IMR-90 (cell line): ENCODE measurements at regions not wholly inside any gene's neighbourhood (a gene's known extent, or its start where the extent isn't known, plus 50 kb on each side); places are given as distances from the start of the nearest gene placed in this dataset.

Experiments
- ATAC-seq: fragments of 200-7000 bp; cut with Tn5 transposase; 2 replicates; pipeline ENCODE4 v1.9.1; 2020; ENCODE audit warnings: low read depth, mild to moderate bottlenecking, moderate library complexity
- BruUV-seq: library from RNA; stranded (reverse); fragments of 400-500 nt; replicated peaks from 2 replicates; lab custom pipeline; 2021; lab: Mats Ljungman, UMichigan
- CTCF ChIA-PET: fragments of 300-600 bp; formaldehyde crosslinking; extraction: SDS; loops from one replicate; lab custom pipeline; 2021; ENCODE audit warnings: antibody characterized with exemption; lab: Yijun Ruan, JAX
- POLR2A ChIA-PET: fragments of 300-600 bp; sonication (Branson Sonifier 250); formaldehyde crosslinking; loops from one replicate; lab custom pipeline; 2022; ENCODE audit warnings: antibody characterized with exemption; ENCODE audit not compliant: unreplicated experiment; lab: Charles Lee
- DNase-seq: peaks from one replicate; pipeline ENCODE4 v3.0.0; 2013
- H2AFZ ChIP-seq: replicated peaks from 2 replicates; pipeline ENCODE3; 2013; ENCODE audit warnings: low read length, mild to moderate bottlenecking; ENCODE audit not compliant: poor library complexity
- H2AK5ac ChIP-seq: 2 replicates; pipeline ENCODE4 v1.6.1; 2013; ENCODE audit warnings: low read depth, low read length, inconsistent platforms
- H2AK9ac ChIP-seq: replicated peaks from 2 replicates; pipeline ENCODE3; 2013; ENCODE audit warnings: mild to moderate bottlenecking, low read depth, low read length, moderate library complexity; ENCODE audit not compliant: poor library complexity
- H2BK120ac ChIP-seq: 2 replicates; pipeline ENCODE4 v1.6.1; 2013; ENCODE audit warnings: low read depth, low read length, inconsistent platforms
- H2BK15ac ChIP-seq: 3 replicates; pipeline ENCODE4 v1.6.1; 2013; ENCODE audit warnings: low read depth, low read length, inconsistent platforms
- H2BK20ac ChIP-seq: 2 replicates; pipeline ENCODE4 v1.6.1; 2013; ENCODE audit warnings: low read depth, mild to moderate bottlenecking, inconsistent platforms, low read length, moderate library complexity
- H2BK5ac ChIP-seq: 2 replicates; pipeline ENCODE4 v1.6.1; 2013; ENCODE audit warnings: mild to moderate bottlenecking, low read depth, low read length, inconsistent platforms; ENCODE audit not compliant: poor library complexity, severe bottlenecking
- H3K14ac ChIP-seq: replicated peaks from 2 replicates; pipeline ENCODE4 v1.6.1; 2013; ENCODE audit warnings: low read depth, low read length, inconsistent platforms
- H3K18ac ChIP-seq: 2 replicates; pipeline ENCODE4 v1.6.1; 2013; ENCODE audit warnings: low read depth, low read length, control low read depth
- H3K23ac ChIP-seq: 2 replicates; pipeline ENCODE4 v1.6.1; 2013; ENCODE audit warnings: low read depth, low read length, inconsistent platforms
- H3K27ac ChIP-seq: 2 replicates; pipeline ENCODE4 v1.5.1; 2013; ENCODE audit warnings: mild to moderate bottlenecking, control low read depth, low read length; ENCODE audit not compliant: insufficient read depth
- H3K27me3 ChIP-seq: 2 replicates; pipeline ENCODE4 v1.6.1; 2013; ENCODE audit warnings: low read length; ENCODE audit not compliant: control insufficient read depth, insufficient read depth
- H3K36me3 ChIP-seq: 2 replicates; pipeline ENCODE4 v1.6.1; 2013; ENCODE audit warnings: low read length, mixed read lengths; ENCODE audit not compliant: control insufficient read depth, insufficient read depth
- H3K4ac ChIP-seq: 2 replicates; pipeline ENCODE4 v1.6.1; 2013; ENCODE audit warnings: low read depth, low read length, inconsistent platforms
- H3K4me1 ChIP-seq: 2 replicates; pipeline ENCODE4 v1.6.1; 2013; ENCODE audit warnings: low read length, mixed read lengths; ENCODE audit not compliant: control insufficient read depth, insufficient read depth
- H3K4me2 ChIP-seq: 2 replicates; pipeline ENCODE4 v1.6.1; 2013; ENCODE audit warnings: low read depth, mild to moderate bottlenecking, control low read depth, low read length, moderate library complexity
- H3K4me3 ChIP-seq: 2 replicates; pipeline ENCODE4 v1.5.1; 2013; ENCODE audit warnings: low read depth, mild to moderate bottlenecking, control low read depth, low read length, moderate library complexity; ENCODE audit not compliant: insufficient read depth
- H3K56ac ChIP-seq: 2 replicates; pipeline ENCODE4 v1.6.1; 2013; ENCODE audit warnings: low read length, inconsistent platforms; ENCODE audit not compliant: insufficient read depth; ENCODE audit errors: extremely low read depth
- H3K79me1 ChIP-seq, 2 experiments: 2 replicates each; pipeline ENCODE4 v1.6.1; 2013; ENCODE audit warnings: low read length in 2 of 2, inconsistent platforms in 1 of 2, low read depth in 1 of 2
- H3K9ac ChIP-seq: 2 replicates; pipeline ENCODE4 v1.6.1; 2013; ENCODE audit warnings: low read depth, low read length, control low read depth
- H3K9me1 ChIP-seq: 2 replicates; pipeline ENCODE4 v1.6.1; 2013; ENCODE audit warnings: low read length, inconsistent platforms; ENCODE audit not compliant: insufficient read depth
- H3K9me3 ChIP-seq: 2 replicates; pipeline ENCODE4 v1.6.1; 2013; ENCODE audit warnings: low read length; ENCODE audit not compliant: control insufficient read depth, insufficient read depth
- H4K20me1 ChIP-seq: 2 replicates; pipeline ENCODE4 v1.6.1; 2013; ENCODE audit warnings: low read length, inconsistent platforms; ENCODE audit not compliant: insufficient read depth
- H4K5ac ChIP-seq: 2 replicates; pipeline ENCODE4 v1.6.1; 2013; ENCODE audit warnings: mild to moderate bottlenecking, low read depth, low read length, control low read depth
- H4K8ac ChIP-seq, 2 experiments: 2 replicates each; pipeline ENCODE4 v1.6.1; 2013; ENCODE audit warnings: low read depth in 2 of 2, low read length in 2 of 2, control low read depth in 1 of 2, inconsistent platforms in 1 of 2
- H4K91ac ChIP-seq: 2 replicates; pipeline ENCODE4 v1.6.1; 2013; ENCODE audit warnings: low read depth, low read length, inconsistent platforms; ENCODE audit not compliant: insufficient read depth
- BHLHE40 ChIP-seq: fragments of 150-350 bp; IDR thresholded peaks from 2 replicates; pipeline ENCODE4 v1.6.1; 2016; ENCODE audit warnings: mild to moderate bottlenecking, low read depth, low read length
- CEBPB ChIP-seq: IDR thresholded peaks from 2 replicates; pipeline ENCODE4 v1.6.1; 2012; ENCODE audit warnings: low read depth, low read length, improper control_type of control experiment
- CHD1 ChIP-seq: IDR thresholded peaks from 2 replicates; pipeline ENCODE4 v1.6.1; 2012; ENCODE audit warnings: low read depth, low read length, improper control_type of control experiment
- FOS ChIP-seq: fragments of 150-350 bp; IDR thresholded peaks from 2 replicates; pipeline ENCODE4 v1.6.1; 2016; ENCODE audit warnings: low read depth, low read length
- MAFK ChIP-seq: IDR thresholded peaks from 2 replicates; pipeline ENCODE4 v1.6.1; 2012; ENCODE audit warnings: low read depth, low read length, improper control_type of control experiment
- MAZ ChIP-seq: IDR thresholded peaks from 2 replicates; pipeline ENCODE4 v1.6.1; 2012; ENCODE audit warnings: low read depth, mild to moderate bottlenecking, low read length, improper control_type of control experiment, moderate library complexity, borderline replicate concordance
- MXI1 ChIP-seq: IDR thresholded peaks from 2 replicates; pipeline ENCODE4 v1.6.1; 2012; ENCODE audit warnings: low read depth, mild to moderate bottlenecking, low read length, moderate library complexity, borderline replicate concordance
- NFE2L2 ChIP-seq: fragments of 150-350 bp; IDR thresholded peaks from 2 replicates; pipeline ENCODE4 v1.6.1; 2016; ENCODE audit warnings: low read depth, mild to moderate bottlenecking, low read length
- POLR2A ChIP-seq: IDR thresholded peaks from 2 replicates; pipeline ENCODE4 v1.6.1; 2012; ENCODE audit warnings: mild to moderate bottlenecking, low read depth, low read length
- RAD21 ChIP-seq: IDR thresholded peaks from 2 replicates; pipeline ENCODE4 v1.6.1; 2012; ENCODE audit warnings: low read length, improper control_type of control experiment
- RCOR1 ChIP-seq: IDR thresholded peaks from 2 replicates; pipeline ENCODE4 v1.6.1; 2012; ENCODE audit warnings: mild to moderate bottlenecking, low read length, improper control_type of control experiment; ENCODE audit not compliant: insufficient replicate concordance
- RFX5 ChIP-seq: IDR thresholded peaks from 2 replicates; pipeline ENCODE4 v1.8.0; 2012; ENCODE audit warnings: low read depth, mild to moderate bottlenecking, low read length, moderate library complexity
- SMC3 ChIP-seq: fragments of 150-350 bp; IDR thresholded peaks from 2 replicates; pipeline ENCODE4 v1.6.1; 2016; ENCODE audit warnings: low read depth, mild to moderate bottlenecking, antibody characterized with exemption, low read length, moderate library complexity
- WGBS, 2 experiments: methylation state at CpG; one replicate each; pipeline versions ENCODE4 v1.1.5 to v1.1.7; 2013; ENCODE audit warnings: missing lambda C conversion rate in 2 of 2; ENCODE audit not compliant: insufficient read length in 1 of 2; ENCODE audit errors: extremely low coverage in 2 of 2; 5-methylcytosine and 5-hydroxymethylcytosine counted together
- dilution Hi-C: fragments of 300-500 bp; cut with HindIII; formaldehyde crosslinking; loops from one replicate; pipeline ENCODE4 v1.14.3; 2018; ENCODE audit warnings: low sequenced_read_pairs; ENCODE audit not compliant: unreplicated experiment
- in situ Hi-C: fragments of 300-500 bp; cut with MboI; formaldehyde crosslinking; loops from 3 replicates; pipeline ENCODE4 v1.14.3; 2019; ENCODE audit warnings: low sequenced_read_pairs, inconsistent platforms, mixed read lengths
- intact Hi-C: fragments of 100-400 bp; cut with micrococcal nuclease; formaldehyde crosslinking; loops from 2 replicates; pipeline ENCODE4 v1.10.0; 2022
- TF ChIP-seq, protein P1 (sequence below): fragments of 150-350 bp; IDR thresholded peaks from 2 replicates; pipeline ENCODE4 v1.6.1; 2017; ENCODE audit warnings: mild to moderate bottlenecking, antibody characterized with exemption, low read length, low read depth
- TF ChIP-seq, protein P2 (sequence below): conservative IDR thresholded peaks from 2 replicates; pipeline ENCODE4 v1.5.1; 2012; ENCODE audit warnings: mild to moderate bottlenecking, low read depth, low read length, improper control_type of control experiment
- TF ChIP-seq, protein P3 (sequence below): fragments of 150-350 bp; IDR thresholded peaks from 2 replicates; pipeline ENCODE4 v1.6.1; 2016; ENCODE audit warnings: low read depth, mild to moderate bottlenecking, low read length, moderate library complexity, borderline replicate concordance

DNA sequence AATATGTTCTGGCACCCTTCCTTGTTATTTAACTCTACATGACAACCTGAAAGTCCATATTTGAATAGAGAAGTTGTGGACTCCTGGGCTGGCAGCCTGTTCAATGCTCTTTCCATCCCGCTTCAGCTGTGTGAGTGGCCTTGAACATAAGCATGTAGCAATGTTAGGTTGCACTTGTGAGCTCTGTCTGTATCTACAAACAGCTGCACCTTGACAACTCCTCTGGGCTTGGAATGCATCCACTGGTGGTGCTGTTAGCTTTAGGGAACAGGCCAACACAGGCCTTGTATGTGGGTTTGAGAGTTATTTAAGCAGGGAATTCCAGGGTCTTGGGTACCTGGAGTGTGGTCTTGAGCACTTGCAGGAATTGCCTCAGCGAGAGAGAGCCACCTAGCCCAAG, 141.2 kb downstream of the DTHD1 start:
- no peak overlapping the region for H3K4me2 ChIP-seq
- no TSS peak for BruUV-seq
- no peak overlapping the region for H2BK120ac ChIP-seq
- no peak overlapping the region for H3K18ac ChIP-seq
- intact Hi-C loops, result no loop called here
- H2BK15ac ChIP-seq, result no peak overlapping the region
- no peak overlapping the region for H2BK5ac ChIP-seq
- no peak overlapping the region for H4K5ac ChIP-seq
- H3K36me3 ChIP-seq, result no peaks in the 10 kb centered on the region
- DNase-seq (no peak), ATAC-seq (no peak)
- no peaks in the 10 kb centered on the region for H4K20me1 ChIP-seq
- WGBS, 2 experiments, result no CpG with 5 or more reads among the region's 2 CpGs
- no peaks in the 10 kb centered on the region for H3K27me3 ChIP-seq
- H3K4ac ChIP-seq, result no peak overlapping the region
- no peaks in the 10 kb centered on the region for H3K4me1 ChIP-seq
- ChIA-PET POLR2A (no interaction called here), CTCF (no interaction called here)
- H2BK20ac ChIP-seq, result no peak overlapping the region
- H3K27ac ChIP-seq, result no peak overlapping the region
- H2AFZ ChIP-seq, result no peak overlapping the region
- dilution Hi-C loops, result no loop called here
- in situ Hi-C loops, result no loop called here
- H3K9me3 ChIP-seq, result peaks cover 18% of the 10 kb centered on the region
- H3K9me1 ChIP-seq, result no peaks in the 10 kb centered on the region
- H2AK9ac ChIP-seq, result no peak overlapping the region
- H3K14ac ChIP-seq, result no peak overlapping the region
- H4K8ac ChIP-seq, result no peak overlapping the region
- no peak overlapping the region for H3K56ac ChIP-seq
- no peak overlapping the region for H3K9ac ChIP-seq
- H3K23ac ChIP-seq, result no peak overlapping the region
- no peak overlapping the region for H4K91ac ChIP-seq
- no peaks in the 10 kb centered on the region for H3K79me1 ChIP-seq
- no peak overlapping the region for H2AK5ac ChIP-seq
- H3K4me3 ChIP-seq, result no peak overlapping the region
- TF ChIP-seq, protein P1, sequence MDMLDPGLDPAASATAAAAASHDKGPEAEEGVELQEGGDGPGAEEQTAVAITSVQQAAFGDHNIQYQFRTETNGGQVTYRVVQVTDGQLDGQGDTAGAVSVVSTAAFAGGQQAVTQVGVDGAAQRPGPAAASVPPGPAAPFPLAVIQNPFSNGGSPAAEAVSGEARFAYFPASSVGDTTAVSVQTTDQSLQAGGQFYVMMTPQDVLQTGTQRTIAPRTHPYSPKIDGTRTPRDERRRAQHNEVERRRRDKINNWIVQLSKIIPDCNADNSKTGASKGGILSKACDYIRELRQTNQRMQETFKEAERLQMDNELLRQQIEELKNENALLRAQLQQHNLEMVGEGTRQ, result no peak
- TF ChIP-seq MAFK (no peak), MXI1 (no peak), RCOR1 (no peak), CHD1 (no peak), RAD21 (no peak), MAZ (no peak), CEBPB (no peak), POLR2A (no peak), RFX5 (no peak), SMC3 (no peak), BHLHE40 (no peak), FOS (no peak), NFE2L2 (no peak)
- TF ChIP-seq, protein P2, sequence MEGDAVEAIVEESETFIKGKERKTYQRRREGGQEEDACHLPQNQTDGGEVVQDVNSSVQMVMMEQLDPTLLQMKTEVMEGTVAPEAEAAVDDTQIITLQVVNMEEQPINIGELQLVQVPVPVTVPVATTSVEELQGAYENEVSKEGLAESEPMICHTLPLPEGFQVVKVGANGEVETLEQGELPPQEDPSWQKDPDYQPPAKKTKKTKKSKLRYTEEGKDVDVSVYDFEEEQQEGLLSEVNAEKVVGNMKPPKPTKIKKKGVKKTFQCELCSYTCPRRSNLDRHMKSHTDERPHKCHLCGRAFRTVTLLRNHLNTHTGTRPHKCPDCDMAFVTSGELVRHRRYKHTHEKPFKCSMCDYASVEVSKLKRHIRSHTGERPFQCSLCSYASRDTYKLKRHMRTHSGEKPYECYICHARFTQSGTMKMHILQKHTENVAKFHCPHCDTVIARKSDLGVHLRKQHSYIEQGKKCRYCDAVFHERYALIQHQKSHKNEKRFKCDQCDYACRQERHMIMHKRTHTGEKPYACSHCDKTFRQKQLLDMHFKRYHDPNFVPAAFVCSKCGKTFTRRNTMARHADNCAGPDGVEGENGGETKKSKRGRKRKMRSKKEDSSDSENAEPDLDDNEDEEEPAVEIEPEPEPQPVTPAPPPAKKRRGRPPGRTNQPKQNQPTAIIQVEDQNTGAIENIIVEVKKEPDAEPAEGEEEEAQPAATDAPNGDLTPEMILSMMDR, result no peak
- TF ChIP-seq, protein P3, sequence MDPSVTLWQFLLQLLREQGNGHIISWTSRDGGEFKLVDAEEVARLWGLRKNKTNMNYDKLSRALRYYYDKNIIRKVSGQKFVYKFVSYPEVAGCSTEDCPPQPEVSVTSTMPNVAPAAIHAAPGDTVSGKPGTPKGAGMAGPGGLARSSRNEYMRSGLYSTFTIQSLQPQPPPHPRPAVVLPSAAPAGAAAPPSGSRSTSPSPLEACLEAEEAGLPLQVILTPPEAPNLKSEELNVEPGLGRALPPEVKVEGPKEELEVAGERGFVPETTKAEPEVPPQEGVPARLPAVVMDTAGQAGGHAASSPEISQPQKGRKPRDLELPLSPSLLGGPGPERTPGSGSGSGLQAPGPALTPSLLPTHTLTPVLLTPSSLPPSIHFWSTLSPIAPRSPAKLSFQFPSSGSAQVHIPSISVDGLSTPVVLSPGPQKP, result no peak
